Hepatocyte (in vitro differentiated cells): ENCODE measurements at regions not wholly inside any gene's neighbourhood (a gene's known extent, or its start where the extent isn't known, plus 50 kb on each side); places are given as distances from the start of the nearest gene placed in this dataset.

Experiments used
- CTCF ChIP-seq: fragments of 200-600 bp; sonication (generic); IDR thresholded peaks from 2 replicates; pipeline ENCODE4 v1.5.1; 2016; ENCODE audit warnings: antibody characterized with exemption, mild to moderate bottlenecking; ENCODE audit not compliant: poor library complexity
- EZH2 ChIP-seq: fragments of 200-600 bp; sonication (generic); IDR thresholded peaks from 2 replicates; pipeline ENCODE4 v1.6.1; 2016; ENCODE audit warnings: antibody characterized with exemption, mild to moderate bottlenecking, borderline replicate concordance

GRCh38 chr4:78671903-78672815 lies 104.0 kb upstream of the BMP2K start:
- TF ChIP-seq CTCF = no peak
- no peak for TF ChIP-seq EZH2
